ENCODE measurements at regions not wholly inside any gene's neighbourhood (a gene's known extent, or its start where the extent isn't known, plus 50 kb on each side); places are given as distances from the start of the nearest gene placed in this dataset.
"Not testable (repeated sequence)": the region's sequence is repeated elsewhere in the genome, so short reads cannot be mapped to it uniquely, and the experiment has no call there.

DNA sequence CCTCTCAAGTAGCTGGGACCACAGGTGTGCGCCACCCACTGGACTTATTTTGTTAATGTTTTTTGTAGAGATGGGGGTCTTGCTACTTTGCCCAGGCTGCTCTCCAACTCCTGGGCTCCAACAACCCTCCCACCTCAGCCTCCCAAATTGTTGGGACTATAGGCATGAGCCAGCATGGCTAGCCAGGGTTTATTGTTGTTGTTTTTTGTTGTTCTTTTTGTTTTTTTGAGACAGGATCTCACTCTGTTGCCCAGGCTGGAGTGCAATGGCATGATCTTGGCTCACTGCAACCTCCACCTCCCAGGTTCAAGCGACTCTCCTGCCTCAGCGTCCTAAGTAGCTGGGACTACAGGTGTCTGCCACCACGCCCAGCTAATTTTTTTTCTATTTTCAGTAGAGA lies 142.2 kb downstream of the CRLF3 start:
- FAIRE-seq: not testable (repeated sequence)

DNA sequence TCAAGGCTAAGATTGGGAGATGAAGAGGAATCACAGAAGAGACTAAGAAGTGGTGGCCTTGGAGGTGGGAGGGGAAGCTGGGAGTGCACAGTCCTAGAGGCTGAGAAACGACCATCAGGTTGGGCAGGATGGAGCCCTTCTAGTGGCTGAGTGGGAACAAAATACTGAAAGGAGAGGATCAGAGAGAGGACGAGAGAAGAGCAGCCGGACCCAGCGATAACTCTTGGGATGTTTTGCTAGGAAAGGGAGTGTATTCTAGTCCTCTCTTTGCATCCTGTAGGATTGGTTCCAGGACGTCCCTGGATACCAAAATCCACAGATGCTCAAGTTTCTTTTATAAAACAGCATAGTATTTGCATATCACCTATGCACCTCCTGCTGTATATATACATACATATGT lies 143.8 kb downstream of the CRLF3 start:
- not testable (repeated sequence) for FAIRE-seq

DNA sequence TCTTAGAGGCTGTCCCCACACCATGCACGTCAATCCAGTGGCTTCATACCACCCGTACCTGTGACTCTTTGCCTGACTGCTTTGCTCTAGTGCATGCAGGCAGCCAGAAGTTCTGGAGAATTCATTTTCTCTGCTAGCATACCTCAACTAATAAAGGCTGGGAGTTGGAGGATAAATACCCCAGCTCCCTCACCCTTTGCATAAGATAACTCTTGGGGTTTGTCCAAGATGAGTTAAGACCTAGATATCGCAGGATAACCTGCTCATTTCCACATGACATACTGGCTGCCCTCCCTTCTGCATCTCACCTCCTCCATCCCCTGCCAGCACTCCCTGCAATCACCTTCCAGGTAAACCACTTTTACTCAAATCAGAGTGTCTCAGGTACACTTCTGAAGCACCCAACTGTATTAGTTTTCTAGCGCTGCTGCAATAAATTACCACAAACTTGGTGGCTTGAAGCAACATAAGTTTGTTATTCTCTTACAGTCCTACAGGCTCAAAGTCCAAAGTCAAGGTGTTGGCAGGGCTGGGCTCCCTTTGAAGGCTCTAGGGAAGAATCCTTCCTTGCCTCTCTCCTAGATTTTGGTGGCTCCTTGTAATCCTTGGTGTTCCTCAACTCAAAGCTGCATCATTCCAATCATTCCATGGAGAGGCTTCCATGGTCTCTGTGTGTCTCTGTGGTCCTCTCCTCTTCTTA lies 146.8 kb downstream of the CRLF3 start:
- no peak for FAIRE-seq

DNA sequence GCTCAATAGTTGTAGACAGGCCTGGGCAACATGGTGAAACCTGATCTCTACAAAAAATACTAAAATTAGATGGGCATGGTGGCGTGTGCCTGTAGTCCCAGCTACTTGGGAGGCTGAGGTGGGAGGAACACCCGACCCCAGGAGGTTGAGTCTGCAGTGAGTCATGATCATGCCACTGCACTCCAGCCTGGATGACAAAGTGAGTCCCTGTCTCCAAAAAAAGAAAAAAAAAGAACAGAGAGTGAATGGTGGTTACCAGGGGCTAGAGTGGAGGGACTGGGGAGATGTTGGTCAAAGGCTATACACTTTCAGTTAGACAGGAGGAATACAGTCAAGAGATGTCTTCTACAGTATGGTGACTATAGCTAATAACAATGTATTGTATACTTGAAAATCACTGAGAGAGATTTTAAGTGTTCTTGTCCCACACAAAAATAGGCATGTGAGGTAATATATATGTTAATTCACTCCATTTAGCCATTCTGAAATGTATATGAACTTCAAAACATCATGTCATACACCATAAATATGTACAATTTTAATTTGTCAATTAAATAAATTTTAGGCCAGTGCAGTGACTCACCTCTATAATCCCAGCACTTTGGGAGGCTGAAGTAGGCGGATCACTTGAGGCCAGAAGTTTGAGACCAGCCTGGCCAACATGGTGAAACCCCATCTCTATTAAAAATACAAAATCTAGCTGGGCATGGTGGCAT lies 148.6 kb downstream of the CRLF3 start:
- FAIRE-seq: not testable (repeated sequence)

DNA sequence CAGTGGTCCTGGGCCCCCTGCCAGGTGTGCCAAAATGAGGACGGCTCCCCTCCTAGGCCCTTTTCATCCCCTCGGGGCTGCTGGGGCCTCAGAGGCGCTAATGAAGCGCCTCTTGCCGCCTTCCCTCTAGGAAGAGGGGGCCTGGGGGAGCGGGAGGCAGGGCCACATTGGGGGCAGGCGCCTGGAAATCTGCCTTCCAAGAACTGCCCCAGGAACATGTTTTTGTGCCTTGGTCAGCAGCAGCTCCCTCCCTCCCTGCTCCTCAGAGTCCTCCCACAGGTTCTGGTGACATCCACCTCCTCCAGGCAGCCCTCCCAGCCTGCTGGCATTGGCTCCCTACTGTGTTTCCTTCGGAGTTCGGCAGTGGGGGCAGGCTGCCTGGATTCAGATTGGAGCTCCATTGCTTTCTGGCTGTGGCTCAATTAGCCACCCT lies 155.3 kb downstream of the CRLF3 start:
- FAIRE-seq: not testable (repeated sequence)

DNA sequence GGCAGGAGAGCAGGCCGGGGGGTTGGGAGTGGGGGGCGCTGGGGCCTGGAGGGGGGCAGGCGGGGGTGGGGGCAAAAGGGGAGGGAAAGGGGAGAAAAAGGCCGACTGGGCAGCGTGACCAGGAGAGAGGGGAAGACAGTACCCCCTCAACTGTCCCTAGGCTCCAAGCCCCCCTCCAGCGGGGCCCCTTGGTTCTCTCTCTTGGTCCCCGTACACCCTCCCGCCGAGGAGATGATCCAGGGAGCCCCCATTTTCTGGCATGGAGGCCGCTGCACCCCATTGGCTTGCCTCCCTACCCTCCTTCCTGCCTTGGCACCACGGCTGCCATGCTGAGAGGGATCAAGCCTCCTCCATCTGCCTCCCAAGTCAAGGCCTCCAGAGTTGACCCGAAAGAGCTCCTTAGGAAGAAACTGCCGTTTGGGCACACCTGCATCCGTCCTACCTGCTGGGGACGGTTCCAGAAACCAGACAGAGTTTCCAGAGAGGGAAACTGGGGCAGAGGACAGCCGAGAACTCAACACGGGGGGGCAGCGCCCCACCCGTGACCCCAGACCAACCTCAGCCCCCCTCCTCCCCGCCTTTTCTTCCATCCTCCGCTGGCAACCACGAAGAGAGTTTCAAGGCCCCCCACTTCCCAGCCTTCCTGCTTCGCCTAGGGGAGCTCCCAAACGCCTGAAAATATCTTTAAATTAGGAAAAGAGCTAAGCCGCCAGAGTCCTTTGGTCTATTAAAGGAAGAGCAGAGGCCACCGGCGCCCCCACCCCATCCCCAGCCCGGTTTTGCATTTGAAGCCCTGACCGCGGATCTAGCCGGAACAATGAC lies 155.9 kb downstream of the CRLF3 start:
- FAIRE-seq: not testable (repeated sequence)

DNA sequence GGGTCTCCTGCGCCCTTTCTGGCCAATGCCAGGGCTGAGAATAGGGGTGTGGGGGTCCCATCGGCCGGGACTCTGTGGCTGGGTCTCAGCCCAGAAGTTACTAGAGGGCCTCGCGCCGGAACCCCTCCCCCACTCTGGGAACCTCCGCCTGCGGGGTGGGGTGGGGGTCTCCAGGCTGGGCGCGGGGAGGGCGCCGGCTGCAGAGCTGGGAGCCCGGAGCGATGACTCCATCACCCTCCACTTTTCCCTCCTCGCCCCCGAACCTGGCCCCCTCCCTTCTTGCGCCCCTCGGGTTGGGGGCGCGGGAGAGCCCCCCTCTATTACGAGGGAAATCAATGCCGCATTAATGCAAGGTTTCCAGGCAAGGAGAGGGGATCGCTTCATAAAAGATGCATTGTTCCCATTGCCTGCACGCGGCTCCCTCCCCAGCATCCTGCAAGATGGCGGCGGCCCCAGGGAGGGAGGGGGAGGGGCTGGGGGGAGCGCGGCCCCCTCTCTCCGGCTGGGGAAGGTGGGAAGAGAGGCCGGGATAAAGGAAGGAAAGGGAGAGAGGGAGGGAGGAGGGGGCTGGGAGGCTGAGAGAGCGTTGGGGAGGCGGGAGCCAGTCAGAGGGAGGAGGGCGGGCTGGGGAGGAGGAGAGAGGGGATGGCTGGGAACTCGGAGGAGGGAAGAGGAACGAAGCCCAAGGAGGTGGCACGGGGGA lies 156.7 kb downstream of the CRLF3 start:
- FAIRE-seq: not testable (repeated sequence)

DNA sequence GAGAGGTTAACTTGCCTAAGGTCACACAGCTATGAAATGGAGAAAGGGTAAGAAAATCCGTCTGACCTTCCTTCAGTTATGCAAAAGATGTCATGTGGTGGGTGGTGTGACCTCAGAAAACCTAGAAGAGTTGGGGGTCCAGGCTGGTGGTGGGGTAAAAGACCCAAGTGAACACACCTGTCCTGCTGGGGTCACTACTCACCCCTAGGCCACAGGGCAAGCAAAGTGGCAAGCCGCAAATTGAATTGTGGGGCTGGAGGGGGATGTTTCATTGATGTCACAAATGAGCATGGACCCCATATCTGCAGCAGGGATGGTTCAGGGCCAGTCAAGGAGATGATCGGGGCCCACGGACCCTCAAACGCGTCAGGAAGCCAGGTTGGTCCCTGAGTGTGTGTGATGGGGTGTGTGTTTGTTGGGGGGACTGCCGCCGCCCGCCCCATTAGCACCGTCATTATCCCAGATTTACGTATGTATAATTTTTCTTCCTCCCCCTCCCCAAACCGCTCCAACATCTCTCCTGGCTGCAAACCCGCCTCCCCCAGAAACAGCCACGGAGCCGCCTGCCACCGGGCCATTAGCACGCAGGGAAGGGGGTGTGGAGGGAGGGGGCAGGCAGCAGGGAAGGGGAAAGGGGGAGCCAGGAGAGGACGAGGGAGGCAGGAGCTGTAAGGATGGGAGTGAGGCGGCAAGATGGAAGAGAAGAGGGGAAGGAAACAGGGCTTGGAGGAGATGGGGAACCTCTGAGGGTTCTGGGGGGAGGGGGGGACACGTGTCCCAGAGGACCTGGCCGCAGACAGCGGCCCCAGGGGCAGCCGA lies 157.4 kb downstream of the CRLF3 start:
- FAIRE-seq: not testable (repeated sequence)

DNA sequence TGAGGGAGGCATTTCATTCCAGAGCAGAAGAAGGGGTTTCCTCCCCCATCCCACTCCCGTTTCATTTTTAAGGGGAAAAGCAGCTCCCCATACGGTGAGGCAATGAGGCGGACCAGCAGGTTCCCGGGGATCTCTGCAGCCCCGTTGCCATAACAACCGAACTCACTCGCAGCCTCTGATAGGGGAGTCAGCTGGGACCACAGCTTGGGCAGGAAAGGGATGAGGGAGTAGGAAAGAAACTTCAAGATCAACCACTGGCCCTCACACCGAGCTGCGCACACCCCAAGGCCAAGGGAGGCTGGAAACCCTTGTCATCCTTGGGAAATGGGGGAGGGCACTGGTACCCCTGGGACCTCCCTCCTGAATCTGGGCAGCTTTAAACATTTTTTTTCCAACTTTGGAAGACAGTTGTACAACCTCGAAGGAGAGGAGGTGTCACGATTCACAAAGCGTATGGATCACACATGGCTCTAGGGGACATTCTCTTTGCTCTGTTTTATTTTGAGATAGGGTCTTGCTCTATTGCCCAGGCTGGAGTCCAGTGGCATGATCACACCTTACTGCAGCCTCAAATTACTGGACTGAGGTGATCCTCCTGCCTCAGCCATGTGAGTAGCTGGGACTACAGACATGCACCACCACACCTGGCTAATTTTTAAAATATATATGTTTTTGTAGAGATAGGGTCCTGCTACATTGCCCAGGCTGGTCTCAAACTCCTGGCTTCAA lies 160.6 kb downstream of the CRLF3 start:
- FAIRE-seq: not testable (repeated sequence)

DNA sequence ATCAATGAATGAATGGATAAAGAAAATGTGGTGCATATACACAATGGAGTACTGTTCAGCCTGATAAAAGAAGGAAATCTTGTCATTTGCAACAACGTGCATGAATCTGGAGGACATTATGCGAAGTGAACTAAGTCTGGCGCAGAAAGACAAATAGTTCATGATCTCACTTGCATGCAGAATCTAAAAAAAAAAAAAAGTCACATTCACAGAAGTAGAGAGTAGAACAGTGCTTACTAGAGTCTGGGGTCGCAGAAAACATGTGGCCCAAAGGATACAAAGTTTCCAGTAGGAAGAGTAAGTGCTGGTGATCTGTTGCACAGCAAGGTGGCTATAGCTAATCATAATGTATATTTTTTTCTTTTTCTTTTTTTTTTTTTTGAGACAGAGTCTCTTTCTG lies 167.3 kb downstream of the CRLF3 start:
- FAIRE-seq: not testable (repeated sequence)

DNA sequence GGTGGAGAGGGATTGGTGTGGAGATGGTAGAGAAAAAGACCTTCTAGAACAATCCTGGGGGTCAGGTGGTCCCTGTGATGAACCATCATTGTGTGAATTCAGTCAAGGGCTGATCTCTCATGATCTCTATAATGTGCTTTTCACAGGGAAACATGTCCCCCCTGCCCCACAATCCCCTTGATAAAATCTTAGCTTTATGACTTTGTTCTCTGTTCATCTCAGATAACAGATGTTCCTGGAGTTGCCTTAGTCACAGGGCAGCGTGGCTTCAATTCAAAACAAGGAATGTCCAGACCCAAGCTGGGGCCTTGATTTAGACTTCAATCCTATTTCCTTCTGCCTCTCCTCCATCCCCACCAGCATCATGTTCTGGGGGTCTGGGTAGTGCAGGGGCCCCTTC lies 171.5 kb downstream of the CRLF3 start:
- not testable (repeated sequence) for FAIRE-seq

DNA sequence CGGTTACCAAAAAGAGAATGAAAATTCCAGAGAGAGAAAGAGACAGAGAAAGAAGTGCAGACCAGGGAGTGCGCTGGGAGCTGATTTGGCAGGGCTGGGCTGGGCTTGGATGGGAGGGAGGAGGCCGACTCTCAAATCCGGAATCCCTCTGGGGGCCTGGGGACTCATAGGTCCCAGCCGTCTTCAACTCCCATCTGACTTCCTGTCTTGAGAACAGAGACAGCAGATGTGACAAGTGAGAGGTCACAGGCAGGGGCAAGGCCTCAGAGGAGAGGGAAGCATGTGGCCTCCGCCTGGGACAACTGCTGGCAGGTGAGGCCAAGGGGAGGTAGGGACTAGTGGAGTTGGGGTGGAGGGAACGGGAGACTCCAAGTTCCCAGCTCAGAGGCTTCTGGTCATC lies 172.9 kb downstream of the GOSR1 start:
- FAIRE-seq: not testable (repeated sequence)

DNA sequence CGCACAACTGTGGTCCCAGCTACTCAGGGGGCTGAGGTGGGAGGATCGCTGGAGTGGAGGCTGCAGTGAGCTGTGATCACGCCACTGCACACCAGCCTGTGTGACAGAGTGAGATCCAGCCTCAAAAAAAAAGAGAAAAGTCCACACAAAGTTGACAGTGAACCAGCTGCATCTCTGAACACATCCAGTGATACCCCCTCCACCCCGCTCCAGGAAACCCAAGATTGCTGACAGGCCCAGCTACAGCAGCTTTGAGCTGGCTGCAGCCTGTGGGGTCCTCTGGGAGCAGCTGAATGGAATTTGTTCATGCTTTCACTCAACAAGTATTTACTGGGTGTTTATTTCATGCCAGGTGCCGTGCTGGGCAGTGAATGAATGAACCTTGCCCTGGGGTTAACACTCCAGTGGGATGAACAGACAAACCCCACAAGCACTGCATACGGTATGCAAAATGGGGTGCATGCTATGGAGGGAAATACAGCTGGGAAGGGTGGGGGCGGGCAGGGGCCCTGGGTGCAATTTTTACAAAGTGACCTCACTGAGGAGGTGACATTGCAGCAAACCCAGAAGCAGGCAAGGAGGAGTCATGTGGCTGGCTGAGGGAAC lies 170.9 kb downstream of the GOSR1 start:
- not testable (repeated sequence) for FAIRE-seq

DNA sequence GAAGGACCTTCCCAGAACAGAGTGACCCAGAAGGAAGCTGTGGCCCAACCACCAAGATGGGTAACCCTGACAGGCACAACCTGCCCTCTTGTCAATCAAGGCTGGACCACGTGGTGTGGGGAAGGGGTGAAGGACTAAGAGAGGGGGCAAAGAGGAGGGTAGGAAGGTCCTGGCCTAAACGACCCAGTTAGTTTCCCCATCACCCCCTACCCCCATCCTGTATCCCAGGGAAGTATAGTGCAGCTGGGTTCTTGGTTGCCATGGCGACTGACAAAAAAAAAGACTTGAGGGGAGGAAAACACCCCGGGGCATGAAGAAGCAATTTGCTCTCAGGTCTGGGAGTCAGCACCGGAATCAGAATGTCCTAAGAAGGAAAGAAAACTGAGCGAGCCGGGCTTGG lies 168.7 kb downstream of the GOSR1 start:
- FAIRE-seq: not testable (repeated sequence)

DNA sequence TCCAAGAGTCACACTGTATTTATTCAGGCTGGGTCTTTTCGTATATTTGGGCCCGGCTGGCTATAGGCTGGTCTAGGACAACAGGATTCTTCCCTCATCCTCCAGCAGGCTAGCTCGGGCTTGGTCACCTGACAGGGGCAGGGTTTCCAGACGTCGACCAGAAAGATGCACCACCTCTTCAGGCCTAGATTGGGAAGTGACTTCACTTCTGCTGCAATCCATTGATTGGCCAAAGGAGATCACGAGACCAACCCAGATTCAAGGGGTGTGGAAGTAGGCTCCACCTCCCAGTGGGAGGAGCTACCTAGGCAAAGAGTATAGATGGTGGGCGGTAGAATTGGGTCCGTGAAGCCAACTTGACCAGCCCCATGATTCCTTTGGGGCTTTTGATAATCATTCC lies 167.5 kb downstream of the GOSR1 start:
- FAIRE-seq: not testable (repeated sequence)

DNA sequence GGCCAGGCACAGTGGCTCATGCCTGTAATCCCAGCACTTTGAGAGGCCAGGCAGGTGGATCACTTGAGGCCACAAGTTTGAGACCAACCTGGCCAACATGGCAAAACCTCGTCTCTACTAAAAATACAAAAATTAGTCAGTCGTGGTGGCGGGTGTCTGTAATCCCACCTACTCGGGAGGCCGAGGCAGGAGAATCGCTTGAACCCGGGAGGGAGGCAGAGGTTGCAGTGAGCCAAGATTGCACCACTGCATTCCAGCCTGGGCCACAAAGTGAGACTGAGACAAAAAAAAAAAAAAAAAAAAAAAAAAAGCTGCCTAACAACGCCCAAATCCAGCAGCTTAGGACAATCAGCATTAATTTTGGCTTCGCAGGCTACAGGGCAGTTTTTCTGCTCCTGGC lies 167.1 kb downstream of the GOSR1 start:
- FAIRE-seq: not testable (repeated sequence)

DNA sequence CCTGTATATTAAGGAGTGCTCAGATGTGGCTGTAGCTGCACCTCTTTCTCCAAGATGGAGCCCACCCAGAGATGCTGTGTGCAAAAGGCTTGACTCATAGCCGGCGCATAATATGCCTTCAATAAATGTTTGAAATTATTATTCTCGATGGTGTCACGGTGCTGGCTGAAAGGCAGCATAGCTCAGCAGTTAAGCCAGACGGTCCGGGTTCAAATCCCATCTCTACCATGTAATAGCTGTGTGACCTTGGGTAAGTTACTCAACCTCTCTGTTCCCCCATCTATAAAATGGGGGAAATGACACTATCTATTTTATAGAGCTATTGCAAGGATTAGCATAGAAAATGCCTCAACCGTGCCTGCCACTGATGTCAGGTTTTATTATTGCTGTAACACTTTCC lies 164.2 kb downstream of the GOSR1 start:
- FAIRE-seq: not testable (repeated sequence)

DNA sequence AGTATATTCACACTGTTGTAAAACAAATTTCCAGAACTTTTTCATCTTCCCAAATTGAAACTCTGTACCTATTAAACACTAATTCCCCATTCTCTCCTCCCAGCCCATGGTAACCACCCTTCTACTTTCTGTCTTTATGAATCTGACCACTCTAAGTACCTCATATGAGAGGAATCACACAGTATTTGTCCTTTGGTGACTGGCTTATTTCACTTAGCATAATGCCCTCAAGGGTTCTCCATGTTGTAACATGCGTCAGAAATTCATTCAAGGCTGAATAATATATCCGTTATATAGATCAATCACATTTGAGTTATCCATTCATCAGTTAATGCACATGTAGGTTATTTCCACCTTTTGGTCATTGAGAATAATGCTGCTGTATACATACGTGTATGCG lies 162.2 kb downstream of the GOSR1 start:
- not testable (repeated sequence) for FAIRE-seq

DNA sequence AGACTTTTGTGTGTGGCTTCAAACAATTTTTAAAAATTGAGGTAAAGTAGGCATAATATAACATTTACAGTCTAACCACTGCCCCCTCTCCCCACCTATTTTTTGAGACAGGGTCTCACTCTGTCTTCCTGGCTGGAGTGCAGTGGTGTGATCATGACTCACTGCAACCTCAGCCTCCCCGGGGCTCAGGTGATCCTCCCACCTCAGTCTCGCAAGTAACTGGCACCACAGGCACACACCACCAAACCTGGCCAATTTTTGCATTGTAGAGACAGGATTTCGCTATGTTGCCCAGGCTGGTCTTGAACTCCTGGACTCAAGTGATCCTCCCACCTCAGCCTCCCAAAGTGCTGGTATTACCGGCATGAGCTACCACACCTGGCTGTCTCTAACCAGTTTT lies 161.8 kb downstream of the GOSR1 start:
- not testable (repeated sequence) for FAIRE-seq

DNA sequence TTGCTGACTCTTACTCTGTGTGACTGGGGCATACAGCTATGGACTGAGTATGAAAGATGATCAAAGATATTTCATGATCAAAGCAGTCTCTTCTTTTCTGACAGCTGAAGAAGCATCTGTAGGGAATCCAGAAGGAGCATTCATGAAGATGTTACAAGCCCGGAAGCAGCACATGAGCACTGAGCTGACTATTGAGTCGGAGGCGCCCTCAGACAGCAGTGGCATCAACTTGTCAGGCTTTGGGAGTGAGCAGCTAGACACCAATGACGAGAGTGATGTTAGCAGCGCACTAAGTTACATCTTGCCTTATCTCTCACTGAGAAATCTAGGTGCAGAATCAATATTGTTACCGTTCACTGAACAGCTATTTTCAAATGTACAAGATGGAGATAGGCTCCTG lies 154.4 kb downstream of the GOSR1 start:
- not testable (repeated sequence) for FAIRE-seq

DNA sequence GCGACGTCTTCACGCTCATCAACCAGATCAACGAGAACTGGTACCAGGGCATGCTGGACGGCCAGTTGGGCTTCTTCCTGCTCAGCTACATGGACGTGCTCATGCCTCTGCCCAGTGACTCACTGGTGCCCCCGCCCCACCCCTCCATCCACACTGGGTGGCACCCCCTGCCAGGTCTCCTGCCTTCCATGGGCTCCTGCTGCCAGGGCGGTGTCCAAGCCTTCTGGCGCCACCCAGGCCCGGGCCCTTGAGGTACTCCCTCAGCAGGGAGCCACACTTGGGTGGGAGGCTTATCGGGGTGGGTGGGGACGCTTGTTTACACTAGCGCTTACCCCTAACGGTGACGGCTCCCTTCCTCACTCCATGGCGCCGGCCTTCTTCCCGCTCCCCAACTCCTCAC lies 148.2 kb downstream of the GOSR1 start:
- not testable (repeated sequence) for FAIRE-seq
